Brain microvascular endothelial cell (primary cell): ENCODE measurements at regions not wholly inside any gene's neighbourhood (a gene's known extent, or its start where the extent isn't known, plus 50 kb on each side); places are given as distances from the start of the nearest gene placed in this dataset.

Source experiments
- DNase-seq: peaks from one replicate; pipeline ENCODE4 v3.0.0-alpha.2; 2020
- H3K27ac ChIP-seq: fragments of 250-450 bp; sonication (Bioruptor Pico); 2 replicates; pipeline ENCODE4 v1.5.1; 2020; ENCODE audit warnings: mild to moderate bottlenecking, moderate library complexity
- H3K27me3 ChIP-seq: fragments of 250-450 bp; sonication (Bioruptor Pico); replicated peaks from 2 replicates; pipeline ENCODE4 v1.5.1; 2020; ENCODE audit warnings: mild to moderate bottlenecking
- H3K36me3 ChIP-seq: fragments of 250-450 bp; sonication (Bioruptor Pico); replicated peaks from 2 replicates; pipeline ENCODE4 v1.5.1; 2020; ENCODE audit warnings: mild to moderate bottlenecking
- H3K4me3 ChIP-seq: 2 replicates; pipeline ENCODE4 v1.5.1; 2011; ENCODE audit warnings: low read depth, mild to moderate bottlenecking, control low read depth, low read length, moderate library complexity
- in situ Hi-C: cut with HindIII; loops from 2 replicates; pipeline ENCODE4 v1.10.0; 2017; ENCODE audit warnings: low sequenced_read_pairs, low pct_ligation_motif_present
- TF ChIP-seq, protein P1 (sequence below): IDR thresholded peaks from 2 replicates; pipeline ENCODE4 v1.5.1; 2011; ENCODE audit warnings: low read depth, mild to moderate bottlenecking, moderate library complexity, low read length, control low read depth, inconsistent platforms; ENCODE audit errors: missing control alignments

DNA sequence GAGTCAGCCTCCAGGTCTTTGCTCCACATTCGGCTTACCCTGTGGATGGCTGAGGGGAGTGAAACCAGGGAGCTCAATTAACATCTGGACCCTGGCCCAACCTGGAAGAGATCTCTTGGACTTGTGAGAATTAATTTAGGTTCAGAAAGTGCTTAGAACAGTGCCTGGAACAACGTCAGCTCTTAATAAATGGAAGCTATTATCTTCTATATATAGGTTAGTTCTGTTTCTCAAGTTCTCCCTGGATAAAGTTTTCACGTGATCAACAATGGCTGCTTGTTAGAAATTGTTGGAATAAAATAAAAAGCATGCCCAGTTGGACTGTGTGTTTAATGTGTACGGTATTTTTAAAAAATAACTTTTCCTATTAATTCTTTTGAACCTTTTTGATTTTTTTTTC is 80.8 kb downstream of the TRIML1 start:
- no peak overlapping the region for H3K4me3 ChIP-seq
- in situ Hi-C loops: no loop called here
- TF ChIP-seq, protein P1, sequence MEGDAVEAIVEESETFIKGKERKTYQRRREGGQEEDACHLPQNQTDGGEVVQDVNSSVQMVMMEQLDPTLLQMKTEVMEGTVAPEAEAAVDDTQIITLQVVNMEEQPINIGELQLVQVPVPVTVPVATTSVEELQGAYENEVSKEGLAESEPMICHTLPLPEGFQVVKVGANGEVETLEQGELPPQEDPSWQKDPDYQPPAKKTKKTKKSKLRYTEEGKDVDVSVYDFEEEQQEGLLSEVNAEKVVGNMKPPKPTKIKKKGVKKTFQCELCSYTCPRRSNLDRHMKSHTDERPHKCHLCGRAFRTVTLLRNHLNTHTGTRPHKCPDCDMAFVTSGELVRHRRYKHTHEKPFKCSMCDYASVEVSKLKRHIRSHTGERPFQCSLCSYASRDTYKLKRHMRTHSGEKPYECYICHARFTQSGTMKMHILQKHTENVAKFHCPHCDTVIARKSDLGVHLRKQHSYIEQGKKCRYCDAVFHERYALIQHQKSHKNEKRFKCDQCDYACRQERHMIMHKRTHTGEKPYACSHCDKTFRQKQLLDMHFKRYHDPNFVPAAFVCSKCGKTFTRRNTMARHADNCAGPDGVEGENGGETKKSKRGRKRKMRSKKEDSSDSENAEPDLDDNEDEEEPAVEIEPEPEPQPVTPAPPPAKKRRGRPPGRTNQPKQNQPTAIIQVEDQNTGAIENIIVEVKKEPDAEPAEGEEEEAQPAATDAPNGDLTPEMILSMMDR: no peak

DNA sequence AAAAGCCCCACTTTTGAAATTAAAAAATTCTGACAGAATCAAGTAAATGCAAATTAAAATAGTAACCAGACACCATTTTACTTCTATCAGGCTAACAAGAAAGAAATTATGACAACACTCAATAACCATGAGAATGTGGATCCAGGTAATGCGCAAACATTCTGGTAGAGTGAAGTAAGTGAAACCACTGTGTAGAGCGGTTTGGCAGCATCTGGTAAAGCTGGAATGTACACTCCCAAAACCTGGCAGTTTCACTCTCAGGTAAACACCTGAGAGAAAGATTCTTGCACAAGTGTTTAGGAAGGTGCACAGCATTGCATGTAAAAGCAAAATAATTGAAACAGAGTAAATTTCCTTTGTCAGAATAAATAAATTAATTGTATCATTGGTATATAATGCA is 81.8 kb downstream of the TRIML1 start:
- TF ChIP-seq, protein P1: no peak
- Histone ChIP-seq H3K27ac (no peak overlapping the region), H3K27me3 (no peaks in the 10 kb centered on the region), H3K36me3 (no peaks in the 10 kb centered on the region), H3K4me3 (no peak overlapping the region)
- no peak for DNase-seq
- in situ Hi-C loops: no loop called here

More for the DNA sequence above, 80.8 kb downstream of the TRIML1 start:
- Histone ChIP-seq H3K36me3 (no peaks in the 10 kb centered on the region), H3K27me3 (no peaks in the 10 kb centered on the region), H3K27ac (no peak overlapping the region)
- DNase-seq: no peak

GRCh38 chr4:188228279-188228678 is 89.0 kb downstream of the TRIML1 start:
- H3K27me3 ChIP-seq: no peaks in the 10 kb centered on the region
- H3K4me3 ChIP-seq: no peak overlapping the region
- no peaks in the 10 kb centered on the region for H3K36me3 ChIP-seq
- no peak overlapping the region for H3K27ac ChIP-seq
- TF ChIP-seq, protein P1: no peak
- in situ Hi-C loops: no loop called here
- no peak for DNase-seq

- in situ Hi-C loops: no loop called here
- Histone ChIP-seq H3K4me3 (no peak overlapping the region), H3K27me3 (no peaks in the 10 kb centered on the region), H3K36me3 (no peaks in the 10 kb centered on the region), H3K27ac (no peak overlapping the region)
- TF ChIP-seq, protein P1: no peak
- DNase-seq: no peak
These were observed 93.2 kb downstream of the TRIML1 start for GRCh38 chr4:188232428-188232827.

DNA sequence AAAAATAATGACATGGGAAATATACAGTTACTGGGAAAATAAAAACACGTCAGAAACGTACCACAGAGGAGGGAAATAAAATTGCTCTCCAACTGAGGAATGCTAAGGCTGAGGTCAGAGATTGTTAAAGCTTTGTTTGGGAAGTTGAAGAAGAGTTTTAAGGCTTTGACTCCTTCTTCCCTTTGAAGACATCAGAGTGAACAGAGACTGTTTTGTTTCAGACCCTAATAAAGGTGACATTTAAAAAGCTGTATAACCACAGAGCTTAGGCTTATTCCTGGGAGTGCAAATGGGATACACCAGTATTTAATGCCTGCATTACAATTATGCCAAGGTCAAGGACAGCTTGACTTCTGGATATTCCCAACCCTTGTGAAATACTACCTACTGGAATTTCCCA is 102.8 kb downstream of the TRIML1 start:
- DNase-seq: no peak
- H3K27ac ChIP-seq: no peak overlapping the region
- no peak overlapping the region for H3K4me3 ChIP-seq
- TF ChIP-seq, protein P1: no peak
- H3K36me3 ChIP-seq: no peaks in the 10 kb centered on the region
- in situ Hi-C loops: no loop called here
- no peaks in the 10 kb centered on the region for H3K27me3 ChIP-seq

DNA sequence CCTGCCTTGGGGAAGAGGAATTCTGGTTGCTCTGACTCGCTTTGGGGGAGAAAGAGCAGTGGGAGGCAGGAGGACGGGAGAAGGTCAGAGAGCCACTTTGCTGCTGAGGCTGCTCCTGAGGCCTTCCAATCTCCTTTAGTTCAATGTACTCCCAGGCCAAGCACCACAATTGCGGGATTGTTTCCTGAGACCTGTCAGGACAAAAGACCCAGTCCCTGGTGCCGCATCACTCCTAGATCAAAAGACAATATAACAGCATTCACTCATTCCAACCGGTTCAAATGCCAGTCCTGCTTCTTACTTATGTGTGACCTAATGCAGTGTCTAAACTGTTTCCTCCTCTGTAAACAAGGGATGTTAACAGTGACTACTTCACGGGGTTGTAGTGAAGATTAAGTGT is 106.4 kb downstream of the TRIML1 start:
- TF ChIP-seq, protein P1: no peak
- no peaks in the 10 kb centered on the region for H3K36me3 ChIP-seq
- no peak overlapping the region for H3K27ac ChIP-seq
- no peak overlapping the region for H3K4me3 ChIP-seq
- H3K27me3 ChIP-seq: no peaks in the 10 kb centered on the region
- in situ Hi-C loops: no loop called here
- DNase-seq: no peak
